Right forelimb (tissue), 1 donor: ENCODE measurements at regions not wholly inside any gene's neighbourhood (a gene's known extent, or its start where the extent isn't known, plus 50 kb on each side); places are given as distances from the start of the nearest gene placed in this dataset.

Experiments
- DNase-seq: peaks from one replicate; pipeline ENCODE4 v3.0.0-alpha.2; 2018

GRCh38 chr11:29296680-29297079 is 720.1 kb downstream of the KCNA4 start:
- DNase-seq: no peak

- DNase-seq: no peak
Measured at GRCh38 chr11:29293825-29294224, 723.0 kb downstream of the KCNA4 start.

GRCh38 chr11:29282088-29282487 is 734.7 kb downstream of the KCNA4 start:
- no peak for DNase-seq

- no peak for DNase-seq
Measured at GRCh38 chr11:29281271-29281777, 735.5 kb downstream of the KCNA4 start.

- DNase-seq: no peak
Measured at GRCh38 chr11:29280452-29280851, 736.4 kb downstream of the KCNA4 start.

GRCh38 chr11:29279716-29280115 is 737.1 kb downstream of the KCNA4 start:
- no peak for DNase-seq

- DNase-seq: no peak
Measured at GRCh38 chr11:29272019-29272654, 744.7 kb downstream of the KCNA4 start.

GRCh38 chr11:29271616-29272015 is 745.2 kb downstream of the KCNA4 start:
- DNase-seq: no peak

GRCh38 chr11:29268733-29269132 is 748.1 kb downstream of the KCNA4 start:
- no peak for DNase-seq

- DNase-seq: no peak
Measured at GRCh38 chr11:29265792-29266191, 751.0 kb downstream of the KCNA4 start.

- no peak for DNase-seq
Measured at GRCh38 chr11:29265381-29265780, 751.4 kb downstream of the KCNA4 start.

- no peak for DNase-seq
Measured at GRCh38 chr11:29263971-29264682, 752.7 kb downstream of the KCNA4 start.

GRCh38 chr11:29261831-29262230 is 755.0 kb downstream of the KCNA4 start:
- DNase-seq: no peak

- DNase-seq: no peak
Measured at GRCh38 chr11:29260939-29261705, 755.7 kb downstream of the KCNA4 start.

- DNase-seq: no peak
Measured at GRCh38 chr11:29258411-29258810, 758.4 kb downstream of the KCNA4 start.

- no peak for DNase-seq
Measured at GRCh38 chr11:29256580-29256979, 760.2 kb downstream of the KCNA4 start.

GRCh38 chr11:29255401-29255800 is 761.4 kb downstream of the KCNA4 start:
- DNase-seq: no peak

- DNase-seq: no peak
Measured at GRCh38 chr11:29251738-29252137, 765.1 kb downstream of the KCNA4 start.

GRCh38 chr11:29249713-29250112 is 767.1 kb downstream of the KCNA4 start:
- DNase-seq: no peak

GRCh38 chr11:29244355-29244754 is 772.5 kb downstream of the KCNA4 start:
- DNase-seq: no peak

- DNase-seq: no peak
Measured at GRCh38 chr11:29243616-29244015, 773.2 kb downstream of the KCNA4 start.

GRCh38 chr11:29231991-29232390 is 784.8 kb downstream of the KCNA4 start:
- DNase-seq: no peak

GRCh38 chr11:29231586-29231985 is 785.2 kb downstream of the KCNA4 start:
- DNase-seq: no peak

- no peak for DNase-seq
Measured at GRCh38 chr11:29227811-29228210, 789.0 kb downstream of the KCNA4 start.
